ENCODE measurements at regions not wholly inside any gene's neighbourhood (a gene's known extent, or its start where the extent isn't known, plus 50 kb on each side); places are given as distances from the start of the nearest gene placed in this dataset.

GRCh38 chr1:70685300-70686286 is 274.5 kb downstream of the CTH start:
- peak; percentile 60 to 79 for TF ChIP-seq CTCF (IDR thresholded peaks at IDR 0.05)
- TF ChIP-seq POLR2AphosphoS5 (IDR thresholded peaks at IDR 0.05): no peak

All from suprapubic skin (tissue), 3 donors.